Fibroblast of villous mesenchyme (primary cell): ENCODE measurements at regions not wholly inside any gene's neighbourhood (a gene's known extent, or its start where the extent isn't known, plus 50 kb on each side); places are given as distances from the start of the nearest gene placed in this dataset.

ENCODE experiments used
- DNase-seq: peaks from one replicate; pipeline ENCODE4 v3.0.0-alpha.2; 2010; ENCODE audit warnings: low read depth
- H3K4me3 ChIP-seq: 2 replicates; pipeline ENCODE4 v1.5.1; 2011; ENCODE audit warnings: low read depth, mild to moderate bottlenecking, low read length
- TF ChIP-seq, protein P1 (sequence below): IDR thresholded peaks from 2 replicates; pipeline ENCODE4 v1.5.1; 2012; ENCODE audit warnings: low read depth, mild to moderate bottlenecking, low read length; ENCODE audit not compliant: insufficient read depth

DNA sequence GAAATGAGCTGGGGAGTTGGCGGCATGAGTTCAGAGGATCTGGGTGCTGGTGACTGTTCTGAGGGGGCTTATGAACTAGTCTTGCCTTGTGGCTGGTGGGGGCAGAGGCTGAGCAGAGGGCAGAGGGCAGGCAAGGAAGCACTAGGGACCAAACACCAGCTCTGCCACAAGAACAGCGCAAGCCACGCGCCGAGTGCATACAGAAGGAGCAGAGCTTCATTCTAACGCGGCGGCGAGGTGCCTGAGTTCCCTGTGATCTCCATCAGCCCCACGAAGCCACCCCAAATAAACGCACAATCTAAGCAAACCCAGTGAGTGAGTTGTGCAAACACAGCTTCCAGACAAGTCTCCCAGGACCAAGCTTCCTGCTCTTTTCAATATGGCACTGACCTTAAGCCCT, 110.6 kb upstream of the ALDH1B1 start:
- no peak for DNase-seq
- TF ChIP-seq, protein P1, sequence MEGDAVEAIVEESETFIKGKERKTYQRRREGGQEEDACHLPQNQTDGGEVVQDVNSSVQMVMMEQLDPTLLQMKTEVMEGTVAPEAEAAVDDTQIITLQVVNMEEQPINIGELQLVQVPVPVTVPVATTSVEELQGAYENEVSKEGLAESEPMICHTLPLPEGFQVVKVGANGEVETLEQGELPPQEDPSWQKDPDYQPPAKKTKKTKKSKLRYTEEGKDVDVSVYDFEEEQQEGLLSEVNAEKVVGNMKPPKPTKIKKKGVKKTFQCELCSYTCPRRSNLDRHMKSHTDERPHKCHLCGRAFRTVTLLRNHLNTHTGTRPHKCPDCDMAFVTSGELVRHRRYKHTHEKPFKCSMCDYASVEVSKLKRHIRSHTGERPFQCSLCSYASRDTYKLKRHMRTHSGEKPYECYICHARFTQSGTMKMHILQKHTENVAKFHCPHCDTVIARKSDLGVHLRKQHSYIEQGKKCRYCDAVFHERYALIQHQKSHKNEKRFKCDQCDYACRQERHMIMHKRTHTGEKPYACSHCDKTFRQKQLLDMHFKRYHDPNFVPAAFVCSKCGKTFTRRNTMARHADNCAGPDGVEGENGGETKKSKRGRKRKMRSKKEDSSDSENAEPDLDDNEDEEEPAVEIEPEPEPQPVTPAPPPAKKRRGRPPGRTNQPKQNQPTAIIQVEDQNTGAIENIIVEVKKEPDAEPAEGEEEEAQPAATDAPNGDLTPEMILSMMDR = no peak
- no peak overlapping the region for H3K4me3 ChIP-seq

DNA sequence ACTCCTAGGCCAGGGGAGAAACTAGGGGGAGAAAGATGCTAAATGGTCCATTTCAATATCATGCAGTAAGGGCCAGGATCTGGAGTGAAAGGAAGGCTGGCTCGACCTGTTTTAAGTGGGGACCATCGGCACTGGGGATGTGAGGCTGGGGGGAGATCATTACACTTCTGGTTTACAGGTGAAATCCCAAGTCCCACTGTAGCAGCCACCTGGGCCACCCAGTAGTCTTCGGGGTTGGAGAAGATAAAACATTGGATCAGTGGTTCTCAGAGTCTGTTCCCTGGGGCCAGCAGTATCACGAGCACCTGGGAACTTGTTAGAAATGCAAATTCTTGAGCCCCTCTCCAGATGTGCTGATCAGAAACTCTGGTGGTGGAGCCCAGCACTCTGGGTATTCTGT, 111.3 kb upstream of the ALDH1B1 start:
- TF ChIP-seq, protein P1 = no peak
- DNase-seq = no peak
- no peak overlapping the region for H3K4me3 ChIP-seq

DNA sequence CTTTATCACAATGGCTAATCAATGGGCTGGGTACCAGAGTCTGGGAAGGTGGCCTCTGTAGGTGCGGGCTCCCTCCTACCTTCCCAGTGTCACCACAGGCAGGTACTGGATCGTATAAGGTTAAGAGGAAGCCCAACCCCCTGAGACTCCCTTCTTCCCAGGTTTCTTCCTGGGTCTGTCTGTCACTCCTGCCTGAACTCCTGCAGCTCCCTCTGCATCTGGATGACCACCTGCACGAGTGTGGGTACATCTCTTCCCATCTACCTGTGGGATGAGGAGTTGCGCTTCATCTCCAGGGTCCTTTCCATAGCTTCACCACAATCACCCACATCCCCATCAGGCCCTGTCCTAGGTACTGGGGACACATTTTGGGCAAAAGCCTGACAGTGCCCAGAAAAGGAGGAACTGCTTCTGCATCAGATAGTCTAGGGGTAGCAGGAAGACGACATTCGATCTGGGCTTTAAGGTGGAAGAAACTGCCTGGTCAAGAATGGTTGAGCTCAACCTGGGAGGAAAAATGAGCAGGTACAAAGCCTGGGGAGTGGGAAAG, 112.2 kb upstream of the ALDH1B1 start:
- TF ChIP-seq, protein P1 = no peak
- DNase-seq = no peak
- no peak overlapping the region for H3K4me3 ChIP-seq

DNA sequence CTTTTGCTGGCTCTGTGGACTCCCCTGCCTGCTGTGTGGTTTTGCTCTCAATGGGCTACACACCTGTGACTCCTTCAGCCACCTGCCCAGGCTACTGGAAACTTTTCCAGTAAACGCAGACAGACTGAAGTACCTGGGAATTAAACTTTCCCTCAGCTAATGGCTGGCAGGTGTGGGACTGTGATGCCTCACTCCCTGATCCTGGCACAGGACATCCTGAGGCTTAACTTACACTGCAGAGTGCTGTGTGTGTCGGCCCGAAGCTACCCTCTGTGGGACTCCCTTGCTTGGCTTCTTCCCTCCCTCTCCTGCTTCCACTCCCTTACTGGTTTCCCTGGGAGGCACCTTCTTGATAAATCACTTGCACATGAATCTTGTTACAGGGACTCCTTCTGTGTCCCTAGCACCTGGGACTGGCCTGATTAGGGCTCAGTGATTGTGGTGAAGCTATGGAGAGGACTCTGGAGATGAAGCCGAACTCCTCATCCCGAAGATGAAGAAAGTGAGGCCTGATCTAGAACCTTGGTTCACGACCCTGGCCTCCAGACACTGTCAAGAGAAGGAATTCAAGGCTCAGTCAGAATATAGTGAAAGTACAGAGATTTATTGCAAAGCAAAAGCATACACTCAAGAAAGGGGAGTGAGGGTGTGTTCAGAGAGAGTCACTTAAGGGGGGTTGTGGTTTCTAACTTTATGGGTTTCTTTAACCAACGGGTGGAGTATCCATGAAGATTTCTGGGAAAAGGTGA, 113.4 kb upstream of the ALDH1B1 start:
- H3K4me3 ChIP-seq = no peak overlapping the region
- no peak for DNase-seq
- TF ChIP-seq, protein P1 = no peak

DNA sequence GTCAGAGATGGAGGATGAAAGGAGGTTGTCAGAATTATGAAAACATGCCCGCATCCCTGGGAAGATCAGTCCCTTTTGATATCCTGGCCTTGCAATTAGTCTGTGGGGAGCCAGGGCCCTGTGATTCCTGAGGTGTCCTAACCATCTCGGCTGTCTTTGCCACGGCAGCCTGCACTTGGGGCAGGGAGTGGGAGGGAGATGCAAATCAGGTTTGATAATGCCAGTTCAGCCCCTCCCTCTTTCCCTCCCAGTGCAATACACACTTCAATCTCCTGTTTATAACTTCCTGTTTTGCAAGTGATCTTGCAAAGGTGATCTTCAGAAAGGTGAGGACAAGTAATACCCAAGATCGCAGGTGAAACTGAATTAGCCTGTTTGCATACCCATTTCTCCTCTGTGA, 114.0 kb upstream of the ALDH1B1 start:
- DNase-seq = no peak
- H3K4me3 ChIP-seq = no peak overlapping the region
- TF ChIP-seq, protein P1 = no peak

DNA sequence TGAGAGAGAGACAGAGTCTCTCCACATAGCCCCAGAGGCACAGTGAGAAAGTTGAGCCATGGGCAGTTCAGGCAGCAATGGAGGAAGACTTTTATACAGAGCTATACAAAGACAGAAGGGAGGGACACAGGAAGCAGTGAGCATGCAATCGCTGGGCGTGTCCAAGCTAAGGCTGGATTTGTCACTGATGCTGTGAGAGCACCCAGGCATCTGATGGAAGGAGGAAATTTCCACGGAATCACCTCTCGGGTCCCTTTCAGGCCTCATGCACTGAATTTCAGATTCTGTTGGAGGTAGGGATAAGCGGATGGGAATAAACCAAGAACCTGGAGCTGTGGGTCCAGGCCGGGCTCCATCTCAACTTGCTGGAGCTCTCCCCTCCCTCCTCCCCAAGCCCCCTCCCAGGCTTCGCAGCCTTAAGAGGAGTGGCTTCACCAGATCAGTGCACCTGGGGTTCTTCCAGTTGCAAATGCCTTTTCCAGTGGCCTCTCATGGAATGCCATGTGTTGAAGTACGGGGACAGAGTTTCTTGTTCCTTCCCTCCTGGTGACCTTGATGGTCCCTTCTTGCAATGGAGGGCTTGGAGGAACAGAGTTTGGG, 114.8 kb upstream of the ALDH1B1 start:
- TF ChIP-seq, protein P1 = no peak
- H3K4me3 ChIP-seq = no peak overlapping the region
- DNase-seq = no peak
